Islet precursor cell (in vitro differentiated cells): ENCODE measurements at regions not wholly inside any gene's neighbourhood (a gene's known extent, or its start where the extent isn't known, plus 50 kb on each side); places are given as distances from the start of the nearest gene placed in this dataset.
A peak's percentile ranks its signal among the peaks of the same experiment; 100 is the strongest.
"Not testable (repeated sequence)": the region's sequence is repeated elsewhere in the genome, so short reads cannot be mapped to it uniquely, and the experiment has no call there.

ENCODE experiments used
- DNase-seq: peaks from one replicate; pipeline ENCODE4 v3.0.0-alpha.2; 2018

DNA sequence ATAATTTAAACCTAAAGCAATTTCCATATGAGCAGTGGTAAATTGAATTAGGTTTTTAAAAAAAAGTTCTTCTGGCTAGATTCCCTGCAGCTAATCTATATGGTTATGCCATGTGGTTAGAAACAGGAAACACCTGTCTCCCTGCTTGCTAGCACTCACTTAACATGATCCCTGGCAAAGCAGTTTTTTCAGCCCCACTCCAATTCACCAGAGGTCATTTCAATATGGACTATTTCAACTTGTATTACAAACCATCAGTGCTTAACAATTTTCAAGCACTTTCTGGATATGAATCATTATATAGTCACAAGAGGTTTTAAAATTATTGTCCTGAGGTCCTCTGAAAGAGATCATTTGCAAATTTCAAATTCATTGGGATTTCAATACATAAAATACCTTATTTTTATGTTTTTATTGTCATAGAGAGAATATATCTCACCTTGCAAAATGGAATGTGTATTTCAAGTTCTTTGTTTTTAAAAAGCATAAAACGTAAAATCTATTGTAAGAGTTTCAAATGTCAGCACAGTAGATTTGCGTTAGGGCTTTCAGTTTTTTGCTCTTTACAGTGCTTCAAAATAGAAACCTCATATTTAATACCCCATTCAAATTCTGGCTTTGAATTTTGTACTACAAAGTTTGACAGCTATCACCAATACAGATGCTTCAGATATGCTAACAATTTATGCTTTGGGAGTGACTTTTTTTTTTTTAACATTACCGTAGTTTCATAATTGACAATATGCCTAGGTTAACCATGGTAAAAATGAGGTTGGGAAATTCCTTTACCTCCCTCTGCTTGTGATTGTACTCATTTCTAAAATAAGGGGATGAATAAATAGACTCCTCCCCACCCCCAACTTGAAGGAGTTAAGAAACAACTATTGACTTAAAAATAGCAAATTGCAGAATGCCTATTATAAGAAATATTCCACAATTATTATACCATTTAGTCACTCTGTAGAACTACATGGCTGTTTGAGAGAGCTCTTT is 117.5 kb upstream of the HGF start:
- DNase-seq = no peak

DNA sequence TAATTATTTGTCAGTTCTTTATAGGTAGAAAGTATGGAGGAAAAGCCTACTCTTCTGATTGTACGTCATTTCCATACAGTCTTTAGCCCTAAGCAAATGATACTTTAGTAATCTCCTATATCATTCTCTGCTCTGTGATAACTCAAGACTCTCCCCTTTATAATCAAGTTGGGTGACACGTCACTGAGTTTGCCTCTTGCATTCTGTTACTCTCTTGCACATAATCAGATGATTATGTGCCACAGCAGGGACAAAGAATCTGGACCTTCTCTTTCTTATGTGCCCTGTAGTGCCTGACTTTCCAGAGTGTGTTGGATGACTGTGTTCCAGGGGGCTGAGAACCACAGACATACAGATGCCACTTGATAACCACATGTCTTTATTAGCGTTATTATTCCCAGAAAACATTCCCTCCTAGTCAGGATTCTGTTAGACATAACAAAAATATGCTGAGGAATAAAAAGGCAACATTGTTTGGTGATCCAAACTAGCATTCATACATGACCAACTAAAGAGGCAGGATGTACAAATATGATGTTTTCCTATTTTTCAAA is 116.4 kb upstream of the HGF start:
- DNase-seq = no peak

DNA sequence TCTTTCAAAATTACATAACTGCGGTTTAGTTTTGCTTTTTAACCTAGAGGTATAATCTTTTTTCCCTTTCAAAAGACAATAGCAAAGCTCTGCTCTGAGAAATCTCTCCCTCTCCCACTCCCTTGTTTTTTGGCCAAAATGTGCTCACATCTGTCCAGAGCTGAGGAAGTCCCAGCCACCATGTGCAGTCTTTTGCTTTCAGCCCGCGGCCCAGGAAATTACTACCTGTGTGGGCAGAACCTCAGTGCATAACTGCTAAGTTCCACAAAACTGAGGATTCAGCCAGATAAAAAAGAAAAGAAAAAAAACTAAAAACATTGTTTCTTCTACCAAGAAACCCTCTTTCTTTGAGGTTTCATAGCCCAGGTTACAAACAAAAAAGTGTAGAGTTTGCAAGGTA is 115.0 kb upstream of the HGF start:
- DNase-seq = no peak

DNA sequence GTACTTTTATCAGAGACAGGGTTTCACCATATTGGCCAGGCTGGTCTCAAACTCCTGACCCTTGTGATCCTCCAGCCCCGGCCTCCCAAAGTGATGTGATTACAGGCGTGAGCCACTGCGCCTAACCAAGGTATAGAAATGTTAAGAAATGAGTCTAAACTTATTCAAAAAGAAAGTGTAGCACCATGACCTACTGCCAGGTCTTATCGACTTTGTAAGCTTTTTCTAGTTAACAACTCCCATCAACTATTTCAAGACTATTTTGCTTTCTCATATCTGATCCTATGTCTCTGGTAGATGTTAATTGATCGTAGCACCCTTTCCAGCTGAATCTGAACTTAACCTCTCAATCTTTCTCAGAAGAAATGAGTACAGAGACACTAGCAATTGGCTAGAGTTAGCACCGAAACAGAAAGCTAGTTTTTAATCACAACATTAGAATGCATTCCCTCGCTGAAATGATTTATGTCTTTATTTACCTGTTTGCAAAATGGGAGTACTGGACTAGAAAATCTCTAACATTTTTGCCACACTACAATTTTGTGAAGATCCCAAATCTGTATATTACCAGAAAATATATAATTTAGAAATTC is 114.0 kb upstream of the HGF start:
- no peak for DNase-seq

DNA sequence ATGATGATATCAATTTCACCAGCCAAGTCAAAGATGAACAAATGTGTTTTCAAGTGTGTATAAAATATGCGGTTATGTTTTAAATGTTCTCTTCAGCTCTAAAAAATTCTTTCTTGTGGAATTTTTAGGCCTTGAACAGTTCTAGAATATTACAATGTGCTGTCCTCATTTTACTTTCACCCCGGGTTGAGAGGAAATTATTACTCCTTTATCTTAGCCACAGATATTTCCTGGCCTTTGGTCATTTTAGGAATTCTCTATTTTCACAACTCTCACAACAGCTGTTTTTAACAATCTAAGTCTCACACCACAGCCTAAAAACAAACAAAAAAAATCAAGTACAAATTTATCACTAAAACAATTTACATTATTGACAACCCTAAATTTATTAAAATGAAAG is 112.2 kb upstream of the HGF start:
- DNase-seq = no peak

DNA sequence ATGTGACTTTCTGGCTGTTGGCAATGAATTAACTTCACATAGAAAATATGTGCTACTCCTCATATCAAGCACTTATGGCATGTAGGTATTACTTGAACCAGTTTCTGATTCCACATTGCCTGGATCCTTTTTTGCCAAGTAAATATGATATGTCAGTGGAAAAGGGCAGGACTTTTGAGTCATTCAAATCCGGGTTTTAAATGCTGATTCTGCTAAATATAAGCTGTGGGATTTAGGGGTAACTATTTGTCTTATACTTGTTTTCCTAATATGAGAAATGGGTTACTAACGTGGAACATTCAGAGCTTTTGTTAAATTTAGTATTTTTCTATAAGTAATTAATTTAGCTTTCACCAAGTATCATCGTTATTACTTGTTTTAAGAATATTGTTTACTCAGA is 108.0 kb upstream of the HGF start:
- no peak for DNase-seq

DNA sequence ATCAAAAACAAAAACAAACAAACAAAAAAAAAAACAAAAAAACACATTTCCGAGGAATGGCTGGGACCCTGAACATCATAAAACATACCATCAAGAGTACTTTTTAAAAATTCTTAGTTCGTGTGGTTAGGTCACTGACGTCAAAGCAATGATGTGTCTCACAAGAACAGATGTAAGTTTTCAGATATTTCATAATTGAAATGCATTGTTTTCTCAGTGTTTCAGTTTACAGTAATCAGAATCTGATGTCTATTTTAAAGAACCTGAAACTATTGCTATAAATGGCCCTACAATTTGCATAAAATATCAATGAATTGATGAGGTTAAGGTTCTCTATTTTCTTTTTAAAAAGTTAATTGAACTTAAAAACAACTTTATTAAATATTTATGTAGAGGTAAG is 103.7 kb upstream of the HGF start:
- DNase-seq = no peak

DNA sequence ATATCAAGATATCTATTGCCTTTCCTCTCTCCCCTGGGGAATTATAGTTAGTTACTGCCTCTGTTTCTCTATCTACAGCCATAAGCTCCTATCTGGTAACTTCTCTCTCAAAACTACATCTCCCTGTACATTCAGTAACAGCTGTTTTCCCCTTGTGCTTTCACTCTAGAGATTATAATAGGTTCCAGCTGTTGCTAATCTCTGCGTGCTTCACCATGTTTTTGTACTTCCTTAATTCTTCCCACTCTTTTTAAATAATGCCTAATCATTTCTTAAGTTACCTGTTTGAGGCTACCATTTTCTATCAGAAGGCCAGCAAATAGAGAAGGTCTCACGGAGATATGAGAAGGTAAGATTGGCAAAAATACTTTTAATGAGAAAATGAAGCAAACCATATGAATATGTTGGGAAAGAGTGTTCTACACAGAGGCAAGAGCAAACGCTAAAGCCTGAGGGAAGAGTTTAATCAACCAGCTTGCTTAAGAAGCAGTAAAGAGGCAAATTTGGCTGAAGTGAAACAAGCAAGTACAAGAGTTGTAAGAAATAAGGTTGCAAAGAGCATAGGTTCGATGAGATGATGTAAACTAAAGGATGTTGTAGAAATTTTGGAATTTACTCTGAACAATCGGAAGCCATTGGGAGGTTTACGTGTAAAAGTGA is 101.9 kb upstream of the HGF start:
- no peak for DNase-seq

DNA sequence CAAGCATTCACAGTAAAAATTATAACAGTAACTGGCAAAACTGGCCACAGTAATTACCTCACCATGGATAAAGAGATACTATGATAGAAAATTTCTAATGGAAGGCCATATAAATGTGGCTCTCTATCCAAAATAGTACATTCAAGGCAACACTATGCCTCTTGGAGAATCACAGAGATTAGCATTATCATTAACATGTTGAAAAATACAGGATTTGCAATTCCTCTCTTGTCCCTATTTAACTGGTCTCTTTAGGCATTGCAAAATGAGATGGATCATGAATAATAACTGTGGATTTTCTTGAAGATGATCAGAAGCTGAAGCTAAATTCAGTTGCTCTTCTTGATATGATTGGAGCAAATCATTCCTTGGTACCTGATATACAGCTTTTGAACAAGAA is 100.8 kb upstream of the HGF start:
- no peak for DNase-seq

DNA sequence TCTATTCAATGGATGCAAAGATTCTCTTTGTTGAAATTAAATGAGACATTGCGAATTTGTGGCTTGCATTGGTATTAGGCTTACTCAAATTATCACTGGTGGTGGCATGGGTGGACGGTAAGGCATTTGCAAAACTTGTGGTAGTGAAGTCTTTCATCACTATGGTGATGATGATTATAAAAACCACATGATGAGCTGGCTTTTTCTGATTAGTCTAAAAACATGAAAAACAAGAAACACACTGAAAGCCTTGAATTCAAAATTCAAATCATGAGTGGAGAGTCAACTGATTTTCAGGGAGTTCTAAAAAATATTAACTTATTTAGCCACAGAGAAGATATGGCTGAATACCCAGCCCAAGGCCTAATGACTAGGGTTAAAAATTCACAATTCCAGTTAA is 99.8 kb upstream of the HGF start:
- no peak for DNase-seq

DNA sequence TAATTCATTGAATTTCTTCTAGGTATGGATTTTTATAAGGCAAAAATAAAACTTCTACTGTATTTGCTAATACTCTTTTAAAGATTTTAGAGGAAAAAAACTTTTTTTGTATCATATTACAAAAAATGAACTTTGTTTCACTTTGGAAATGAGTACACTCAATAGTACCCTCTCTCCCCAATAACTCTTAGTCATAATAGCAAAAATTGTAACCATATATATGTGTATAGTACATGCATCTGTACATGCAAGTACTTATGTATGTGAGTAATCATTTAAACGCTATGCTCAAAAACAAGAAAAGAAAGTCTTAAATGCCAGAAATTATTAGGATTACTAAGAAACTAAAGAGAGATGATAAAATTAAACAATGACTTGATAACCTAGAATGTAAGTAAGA is 95.9 kb upstream of the HGF start:
- DNase-seq = no peak

DNA sequence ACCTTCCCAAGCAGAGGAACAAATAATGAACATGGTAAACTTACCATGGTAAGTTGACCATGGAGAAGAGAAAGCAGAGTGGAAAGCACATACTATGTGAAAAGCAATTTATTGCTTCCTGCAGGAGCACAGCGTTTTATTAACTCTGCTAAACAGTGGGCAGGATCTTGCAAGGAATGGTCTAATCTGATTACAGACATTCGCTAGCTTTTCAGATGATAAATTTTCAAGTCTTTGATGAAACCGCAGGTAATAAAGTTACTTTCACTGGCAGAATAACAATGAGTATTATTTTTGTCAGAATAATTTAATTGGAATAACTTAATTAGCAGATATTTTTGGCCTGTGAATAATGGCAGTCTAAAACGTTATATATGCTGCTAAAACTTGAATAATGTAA is 89.6 kb upstream of the HGF start:
- DNase-seq = no peak

DNA sequence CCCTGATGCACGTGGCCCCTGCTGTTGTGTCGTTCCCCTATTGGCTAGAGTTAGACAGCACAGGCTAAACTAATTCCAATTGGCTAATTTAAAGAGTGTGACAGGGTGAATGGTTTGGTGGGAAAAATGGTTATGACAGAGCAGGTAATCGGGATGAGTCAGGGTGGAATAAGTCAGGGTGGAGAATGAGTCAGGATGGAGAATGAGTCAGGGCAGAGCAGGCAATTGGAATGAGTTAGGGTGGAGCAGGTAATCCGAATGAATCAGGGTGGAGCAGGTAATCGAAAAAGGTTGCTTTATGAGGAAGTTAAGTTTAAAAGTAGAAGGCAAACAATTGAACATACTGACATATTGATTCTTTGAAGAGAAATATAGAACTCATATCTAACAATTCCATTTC is 89.0 kb upstream of the HGF start:
- DNase-seq = peak; percentile 54

DNA sequence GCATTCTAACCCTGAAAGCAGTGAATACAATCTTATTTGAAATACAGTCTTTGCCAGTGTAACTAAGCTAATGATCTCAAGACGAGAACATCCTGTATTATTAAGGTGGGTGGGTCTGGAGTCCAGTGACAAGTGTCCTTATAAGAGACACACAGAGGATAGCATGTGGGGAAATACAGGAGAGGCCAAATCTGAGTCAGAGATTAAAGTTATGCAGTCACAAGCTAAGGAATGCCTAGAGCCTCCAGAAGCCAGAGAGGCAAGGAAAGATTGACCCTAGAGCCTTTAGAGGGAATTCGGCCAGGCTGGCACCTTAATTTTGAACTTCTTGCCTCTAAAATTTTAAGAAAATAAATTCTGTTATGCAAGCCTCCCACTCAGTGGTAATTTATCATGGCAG is 87.5 kb upstream of the HGF start:
- DNase-seq = no peak

DNA sequence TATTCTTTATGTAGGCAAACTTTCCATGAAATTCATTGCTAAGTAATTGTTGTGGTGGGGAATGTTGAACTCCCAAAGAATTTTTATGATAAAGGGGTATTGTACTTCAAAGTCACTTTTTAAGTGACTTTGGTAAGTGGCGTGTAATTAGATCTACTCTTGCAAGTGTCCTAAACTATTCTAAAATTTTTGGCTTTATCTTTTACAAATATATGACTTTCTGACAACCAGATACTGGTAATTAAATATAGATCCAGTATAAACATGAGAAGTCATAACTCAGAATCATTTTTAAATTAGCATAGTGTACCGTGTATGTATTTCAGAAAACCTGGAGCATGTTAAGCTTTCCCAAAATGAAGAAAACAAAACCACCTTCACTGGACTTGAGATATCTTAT is 84.7 kb upstream of the HGF start:
- no peak for DNase-seq

DNA sequence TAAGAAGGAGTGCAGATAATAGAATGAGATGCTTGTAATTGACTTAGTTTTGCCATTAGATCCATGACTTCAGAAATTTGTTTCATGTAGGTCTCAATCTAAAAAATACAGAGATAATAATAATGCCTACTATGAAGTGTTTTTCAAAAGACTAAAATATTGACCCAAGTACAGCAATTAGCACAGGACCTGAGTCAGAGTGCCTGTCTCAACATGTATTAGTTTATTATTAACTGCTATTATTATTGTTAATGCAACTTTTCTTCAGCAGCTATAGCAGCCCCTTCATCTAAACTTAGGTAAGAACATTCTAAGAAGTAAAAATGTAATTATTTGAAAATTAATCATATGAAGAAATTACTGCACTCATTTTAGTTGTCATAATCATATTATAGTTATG is 82.9 kb upstream of the HGF start:
- no peak for DNase-seq

DNA sequence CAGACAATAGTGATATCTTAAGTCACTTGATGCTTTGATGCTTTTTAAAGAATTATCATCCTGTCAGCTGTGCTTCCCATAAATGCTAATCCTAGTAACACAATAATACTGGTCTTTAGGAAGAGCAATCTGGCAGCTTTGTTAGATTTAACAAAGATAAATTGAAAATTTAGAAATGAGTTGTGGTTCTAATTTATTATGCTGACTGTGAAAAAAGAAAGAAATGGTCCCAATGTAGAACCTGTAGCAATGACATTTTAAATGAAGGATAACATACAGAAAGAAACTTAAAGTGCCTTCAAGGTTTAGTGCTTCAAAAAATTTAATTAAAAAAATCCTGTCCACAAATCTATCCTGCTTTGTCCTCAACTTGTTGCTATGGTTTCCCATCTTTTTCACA is 81.6 kb upstream of the HGF start:
- no peak for DNase-seq

DNA sequence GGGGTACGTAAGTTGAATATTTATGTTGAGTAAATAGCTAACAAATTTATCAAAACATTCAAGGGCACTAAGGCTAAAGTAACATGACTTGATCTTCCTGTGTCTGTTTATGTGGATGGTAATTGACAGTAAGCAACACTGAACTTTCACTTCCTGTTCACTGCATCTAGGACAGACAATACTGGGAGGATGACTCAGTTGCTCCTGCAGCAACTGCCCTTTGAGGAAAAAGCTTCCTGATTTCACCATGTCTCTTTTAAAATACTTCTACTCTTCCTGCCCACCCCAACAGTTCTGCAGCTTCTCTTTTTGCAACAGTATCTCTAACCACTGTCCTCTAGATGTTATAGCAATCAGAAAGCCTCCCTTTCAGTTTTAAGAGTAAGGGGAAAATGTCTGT is 76.6 kb upstream of the HGF start:
- DNase-seq = peak; percentile 66

DNA sequence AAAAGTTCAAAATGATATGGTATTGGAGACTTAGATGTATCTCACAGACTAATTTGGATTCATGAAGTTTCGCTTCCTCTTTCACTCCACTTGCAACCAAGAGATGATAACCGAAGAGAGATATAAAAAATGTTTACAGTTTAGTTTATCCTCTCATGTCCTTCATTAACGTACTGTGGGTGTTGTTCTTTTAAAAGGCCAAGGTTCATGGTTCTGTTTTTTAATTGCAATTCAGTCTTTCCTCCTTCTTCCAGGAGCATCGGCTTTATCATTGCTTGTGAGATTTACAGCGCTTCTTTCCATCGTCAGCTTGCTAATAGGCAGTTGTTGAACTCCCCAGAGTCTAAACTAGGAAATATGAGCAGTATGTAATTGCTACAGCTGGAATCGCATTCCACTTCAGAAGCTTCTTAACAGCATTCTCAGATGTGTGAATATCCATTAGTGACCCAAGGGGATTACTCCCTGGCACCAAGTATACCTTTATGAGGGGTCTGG is 75.9 kb upstream of the HGF start:
- DNase-seq = peak; percentile 74

DNA sequence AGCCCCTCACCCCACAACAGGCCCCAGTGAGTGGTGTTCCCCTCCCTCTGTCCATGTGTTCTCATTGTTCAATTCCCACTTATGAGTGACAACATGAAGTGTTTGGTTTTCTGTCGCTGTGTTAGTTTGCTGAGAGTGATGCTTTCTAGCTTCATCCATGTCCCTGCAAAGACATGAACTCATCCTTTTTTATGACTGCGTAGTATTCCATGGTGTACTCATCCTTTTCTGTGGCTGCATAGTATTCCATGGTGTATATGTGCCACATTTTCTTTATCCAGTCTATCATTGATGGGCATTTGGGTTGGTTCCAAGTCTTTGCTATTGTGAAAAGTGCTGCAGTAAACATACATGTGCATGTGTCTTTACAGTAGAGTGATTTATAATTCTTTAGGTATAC is 73.8 kb upstream of the HGF start:
- not testable (repeated sequence) for DNase-seq

DNA sequence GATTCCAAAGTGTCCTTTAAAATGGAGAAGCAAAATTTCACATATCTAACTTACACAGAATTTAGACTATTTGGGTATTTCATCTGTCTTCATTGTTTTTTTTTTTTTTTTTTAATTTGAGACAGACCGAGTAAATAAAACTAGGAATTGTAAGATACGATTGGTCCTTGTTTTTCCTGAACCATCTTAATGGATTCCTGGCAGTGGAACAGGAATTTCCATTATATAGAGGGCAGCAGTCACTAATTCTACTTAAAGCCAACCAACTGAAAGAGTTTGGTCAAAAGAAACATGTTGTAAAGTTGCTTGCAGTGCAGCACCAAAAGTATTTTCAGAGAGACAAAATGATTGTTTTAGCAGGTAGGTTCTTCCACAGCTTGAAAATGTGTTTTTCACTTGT is 72.5 kb upstream of the HGF start:
- no peak for DNase-seq

DNA sequence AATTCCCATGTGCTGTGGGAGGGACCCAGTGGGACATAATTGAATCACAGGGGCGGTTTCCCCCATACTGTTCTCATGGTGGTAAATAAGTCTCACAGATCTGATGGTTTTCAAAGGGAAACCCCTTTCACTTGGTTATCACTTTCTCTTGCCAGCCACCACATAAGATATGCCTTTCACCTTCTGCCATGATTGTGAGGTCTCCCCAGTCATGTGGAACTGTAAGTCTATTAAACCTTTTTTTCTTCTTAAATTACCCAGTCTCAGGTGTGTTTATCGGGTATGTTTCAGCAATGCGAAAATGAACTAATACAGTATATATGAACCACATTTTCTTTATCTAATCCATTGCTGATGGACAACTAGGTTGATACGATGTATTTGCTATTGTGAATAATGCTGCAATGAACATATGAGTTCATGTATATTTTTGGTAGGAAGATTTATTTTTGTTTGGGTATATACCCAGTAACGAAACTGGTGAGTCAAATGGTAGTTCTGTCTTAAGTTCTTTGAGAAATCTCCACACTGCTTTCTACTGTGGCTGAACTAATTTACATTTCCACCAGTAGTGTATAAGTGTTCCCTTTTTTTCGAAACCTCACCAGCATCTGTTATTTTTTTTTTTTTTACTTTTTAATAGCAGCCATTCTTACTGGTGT is 70.0 kb upstream of the HGF start:
- DNase-seq = no peak

DNA sequence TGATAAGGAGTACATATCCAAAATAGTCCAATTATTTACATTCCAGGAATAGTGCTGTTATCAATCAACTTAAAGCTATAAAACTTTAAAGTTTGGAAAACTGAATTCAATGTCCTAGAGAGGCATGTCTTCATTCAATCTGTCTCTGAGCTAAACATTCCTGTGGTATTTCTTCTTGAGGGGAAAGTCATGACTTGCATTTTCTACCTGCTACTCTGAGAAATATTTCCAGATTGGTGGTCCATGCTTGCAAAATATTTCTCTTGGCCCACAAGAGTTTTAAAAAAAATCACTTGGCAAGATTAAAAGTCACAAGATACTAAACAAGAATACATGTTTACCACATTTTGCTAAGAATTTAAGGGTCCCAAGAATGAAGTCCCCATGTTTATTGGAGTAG is 63.6 kb upstream of the HGF start:
- no peak for DNase-seq
